Stimulated activated naive CD4-positive, alpha-beta T cell treated with Interleukin-2 at 50 U/mL for 16 hours (primary cell): ENCODE measurements at regions not wholly inside any gene's neighbourhood (a gene's known extent, or its start where the extent isn't known, plus 50 kb on each side); places are given as distances from the start of the nearest gene placed in this dataset.

ENCODE experiments used
- DNase-seq: peaks from one replicate; lab custom pipeline; 2025; lab: John Stamatoyannopoulos, UW

DNA sequence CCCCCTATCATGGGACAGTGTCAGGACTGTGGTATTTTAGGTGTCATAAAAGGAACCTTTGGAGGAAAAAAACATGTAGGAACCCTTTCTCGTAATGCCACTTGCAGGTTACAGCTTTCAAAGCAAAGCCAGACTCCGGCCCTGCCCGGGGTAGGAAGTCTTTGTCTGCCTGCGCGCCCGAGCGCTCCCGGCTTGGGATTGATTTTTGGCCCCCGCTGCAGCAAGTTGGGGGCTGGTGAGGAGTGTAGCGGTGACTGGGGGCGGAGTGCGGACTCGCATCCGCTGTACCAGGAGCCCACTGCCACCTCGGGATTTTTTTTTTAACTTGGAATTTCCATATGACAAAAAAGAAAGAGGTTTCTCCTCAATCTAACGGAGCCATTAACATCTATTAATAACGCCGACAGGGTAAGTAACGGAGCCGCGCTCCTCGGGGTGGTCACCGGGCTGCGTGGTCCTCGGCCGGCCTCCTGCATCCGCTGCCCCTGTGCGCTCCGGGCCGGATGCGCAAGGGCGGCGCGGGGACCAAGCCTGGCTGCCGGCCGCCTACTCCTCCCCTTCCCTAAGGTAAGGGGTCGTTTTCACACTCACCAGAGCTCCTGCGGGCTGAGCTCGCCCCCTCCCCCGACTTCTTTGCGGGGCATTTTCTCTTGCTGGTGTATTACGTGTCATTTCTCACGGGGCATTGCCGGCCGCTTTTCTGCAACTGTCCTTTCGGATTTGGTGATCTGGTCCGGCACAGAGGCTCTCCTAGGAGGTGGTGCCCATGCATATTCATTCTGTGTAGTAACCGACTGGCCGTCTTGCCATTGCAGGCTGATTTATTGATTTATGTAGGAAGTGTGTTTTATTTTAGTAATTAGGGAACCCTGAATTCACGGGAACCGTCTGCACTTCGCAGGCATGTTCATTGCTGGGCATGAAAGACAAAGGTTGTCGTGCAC lies 219.8 kb upstream of the TOPAZ1 start:
- DNase-seq = no peak

DNA sequence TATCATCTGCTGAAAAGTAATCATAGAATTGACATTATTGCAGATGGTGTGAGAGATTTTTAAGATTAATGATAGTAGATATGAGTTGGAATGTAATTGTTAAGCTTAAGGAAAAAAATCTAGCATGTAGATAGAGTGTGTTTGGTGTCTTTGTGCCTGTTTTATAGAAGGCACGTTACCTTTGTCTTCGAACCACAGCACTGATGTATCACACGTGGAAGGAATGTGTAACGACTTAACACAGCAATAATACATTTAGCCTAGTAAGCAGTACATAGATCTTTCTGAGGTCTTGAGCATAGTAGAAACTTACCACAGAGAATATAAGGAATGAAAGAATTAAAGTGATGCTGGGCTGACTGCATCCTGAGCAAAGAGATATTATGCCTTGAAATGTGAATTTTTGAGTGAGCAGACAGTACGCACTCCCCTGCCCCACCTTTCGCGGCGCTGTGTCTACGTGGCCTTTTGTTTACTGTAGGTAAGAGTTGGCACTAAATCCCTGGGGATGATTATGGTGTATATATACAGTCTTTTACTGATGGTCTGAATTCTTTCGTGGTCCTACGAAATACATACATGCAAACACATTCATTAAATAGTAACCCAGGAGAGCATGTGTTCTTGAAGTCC lies 217.6 kb upstream of the TOPAZ1 start:
- DNase-seq = no peak

GRCh38 chr3:44026220-44026865 lies 215.3 kb upstream of the TOPAZ1 start:
- DNase-seq = no peak

- DNase-seq = no peak
Measured at GRCh38 chr3:44029100-44029499, 212.6 kb upstream of the TOPAZ1 start.

GRCh38 chr3:44030285-44030684 lies 211.4 kb upstream of the TOPAZ1 start:
- no peak for DNase-seq

GRCh38 chr3:44030687-44031305 lies 210.9 kb upstream of the TOPAZ1 start:
- DNase-seq = no peak

DNA sequence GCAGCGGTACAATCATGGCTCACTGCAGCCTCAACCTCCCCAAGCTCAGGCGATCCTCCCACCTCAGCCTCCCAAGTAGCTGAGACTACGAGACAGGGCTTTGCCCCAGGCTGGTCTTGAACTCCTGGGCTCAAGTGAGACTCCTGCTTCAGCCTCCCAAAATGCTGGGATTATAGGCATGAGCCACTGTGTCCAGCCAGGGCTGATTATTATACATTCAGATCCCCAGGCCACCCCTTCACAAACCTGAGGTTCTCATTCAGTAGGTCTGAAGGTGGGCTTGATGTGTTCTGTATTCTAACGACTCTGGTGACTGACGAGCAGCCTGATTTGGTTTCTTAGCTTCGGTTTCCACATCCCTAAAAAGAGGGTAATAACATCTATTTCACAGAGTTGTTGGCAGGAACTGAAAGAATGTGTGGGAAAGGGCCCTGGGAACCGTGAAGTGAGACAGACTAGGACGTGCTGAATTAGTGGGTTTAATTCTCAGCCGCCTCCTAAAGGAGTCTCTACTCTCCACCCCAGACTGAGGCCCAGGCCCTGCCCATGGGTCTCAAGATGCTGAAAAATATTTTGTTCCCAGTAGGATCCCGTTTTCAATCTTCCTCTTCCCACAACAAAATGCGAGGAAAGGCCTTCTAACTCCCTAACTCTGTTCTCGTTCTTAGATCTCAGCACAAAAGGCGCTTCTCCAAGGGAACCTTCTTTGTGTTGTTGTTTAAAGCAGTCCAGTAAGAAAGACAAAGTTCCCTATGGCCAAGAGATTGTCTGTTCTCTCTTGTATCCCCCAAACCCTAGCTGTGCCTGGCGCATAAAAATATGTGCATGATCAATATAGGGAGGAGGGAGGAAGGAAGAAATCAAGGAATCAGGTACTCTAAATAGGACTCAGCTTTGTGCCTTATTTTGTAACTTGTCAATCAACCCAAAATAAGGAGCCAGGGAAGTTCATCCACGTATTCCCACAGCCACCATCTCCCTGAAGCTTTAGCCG lies 210.0 kb upstream of the TOPAZ1 start:
- no peak for DNase-seq

DNA sequence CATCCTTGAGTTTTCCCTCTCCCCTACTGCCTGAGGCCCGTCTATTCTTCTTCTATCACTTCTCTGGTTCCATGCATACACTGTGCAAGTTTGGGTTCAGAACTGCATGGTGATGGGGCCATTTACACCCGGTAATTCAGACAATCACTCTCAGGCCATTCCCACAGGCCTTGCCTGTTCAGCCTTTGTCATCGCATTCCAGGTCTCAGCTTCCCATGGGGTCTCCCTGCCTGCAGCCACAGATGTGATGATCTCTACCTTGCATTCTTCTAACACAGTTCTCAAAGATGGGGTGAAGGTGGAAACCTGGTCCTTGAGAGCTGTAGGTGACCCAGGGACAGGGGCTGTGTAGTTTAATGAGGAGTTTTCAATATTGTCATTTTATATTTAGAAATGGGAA lies 209.2 kb upstream of the TOPAZ1 start:
- DNase-seq = no peak

GRCh38 chr3:44033123-44033522 lies 208.6 kb upstream of the TOPAZ1 start:
- no peak for DNase-seq

GRCh38 chr3:44036850-44037249 lies 204.8 kb upstream of the TOPAZ1 start:
- DNase-seq = no peak

DNA sequence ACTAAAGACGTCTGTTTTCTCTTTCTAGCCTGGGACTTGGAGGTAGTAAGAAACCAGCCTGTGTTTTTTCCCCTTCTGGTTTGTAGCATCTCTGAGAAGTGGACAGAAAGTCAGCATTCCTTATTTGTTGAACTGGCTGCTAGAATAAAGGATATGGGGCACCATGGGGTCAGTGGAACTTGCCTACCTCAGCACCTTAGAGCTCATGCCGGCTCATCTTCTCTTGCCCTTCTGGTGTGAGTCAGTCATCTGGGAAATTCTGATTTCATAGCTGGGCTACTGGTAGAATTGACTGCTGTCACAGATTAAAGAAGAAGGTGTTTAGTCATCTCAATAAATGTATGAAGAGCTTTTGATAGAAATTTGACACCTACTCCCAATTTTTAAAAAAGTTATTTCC lies 202.7 kb upstream of the TOPAZ1 start:
- DNase-seq = no peak

DNA sequence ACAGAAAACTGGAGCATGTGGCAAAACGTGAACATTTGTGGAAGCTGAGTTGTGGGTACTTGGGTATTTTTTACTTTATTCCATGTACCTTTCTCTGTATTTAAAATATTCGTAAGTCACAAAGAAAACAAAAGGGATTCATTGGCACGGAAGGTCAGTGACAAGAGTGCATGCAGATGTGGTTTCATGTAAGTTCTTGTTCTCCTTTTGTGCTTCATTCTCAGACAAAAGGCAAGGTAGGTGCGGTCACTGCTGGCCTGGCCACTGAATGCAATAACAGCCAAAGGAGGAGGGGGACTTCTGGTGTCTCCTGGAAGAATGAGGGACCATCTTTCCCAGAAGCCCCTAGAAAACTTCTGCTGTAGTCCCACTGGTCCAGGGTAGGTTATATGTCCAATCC lies 200.0 kb upstream of the TOPAZ1 start:
- no peak for DNase-seq

DNA sequence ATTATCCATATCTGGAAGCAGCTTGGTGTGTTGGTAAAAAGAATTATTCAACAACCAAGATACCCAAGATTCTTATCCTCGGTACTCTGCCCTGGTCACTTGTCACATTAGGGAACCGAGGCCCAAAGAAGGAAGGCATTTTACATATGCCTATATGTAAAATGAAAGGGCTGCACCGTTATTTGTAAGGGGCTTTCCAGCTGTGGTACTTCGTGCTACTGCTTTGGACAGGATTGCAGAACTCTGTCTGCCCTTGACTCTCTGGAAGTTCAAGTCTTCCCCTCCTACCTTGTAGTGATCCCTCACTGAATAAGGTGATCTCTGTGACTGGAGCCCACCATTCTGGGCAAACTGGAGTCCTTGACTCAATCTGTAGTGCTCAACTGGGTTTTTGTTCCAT lies 198.9 kb upstream of the TOPAZ1 start:
- no peak for DNase-seq

DNA sequence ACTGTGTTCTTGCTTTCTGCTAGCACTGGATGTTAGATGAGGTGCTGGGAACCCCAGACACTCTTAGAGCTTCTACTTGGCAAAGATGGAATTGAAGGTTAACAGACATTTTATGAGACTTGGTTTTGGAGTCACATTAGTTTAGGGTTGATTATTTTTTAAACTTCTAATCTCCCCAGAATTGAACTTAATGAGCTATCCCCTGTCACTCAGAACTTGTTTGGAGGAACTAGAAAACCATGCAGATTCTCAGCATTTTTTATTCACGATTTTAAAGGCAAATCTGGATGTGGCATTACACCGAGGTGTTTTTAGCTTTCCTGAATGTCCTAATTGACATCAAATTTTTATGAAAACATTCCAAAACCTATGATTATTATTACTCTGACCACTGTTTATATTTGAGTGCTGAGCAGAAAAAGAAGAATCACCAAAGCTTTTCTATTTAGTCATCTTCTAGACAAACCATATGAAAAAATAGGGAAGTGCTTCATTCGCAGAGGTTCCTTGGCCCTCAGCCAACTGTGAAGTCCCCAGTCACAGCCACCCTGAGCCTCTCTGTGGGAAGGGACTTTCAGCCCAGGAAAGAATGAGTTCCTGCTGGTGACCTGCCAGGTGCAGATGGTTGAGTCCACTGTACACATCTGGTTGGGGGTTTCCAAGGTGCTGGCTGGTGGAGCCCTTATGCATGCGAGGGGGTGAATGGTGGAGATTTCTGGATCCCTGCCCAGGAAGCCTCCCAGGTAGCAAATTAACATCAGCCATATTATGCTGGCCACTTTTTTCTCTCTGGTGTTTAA lies 196.0 kb upstream of the TOPAZ1 start:
- no peak for DNase-seq

DNA sequence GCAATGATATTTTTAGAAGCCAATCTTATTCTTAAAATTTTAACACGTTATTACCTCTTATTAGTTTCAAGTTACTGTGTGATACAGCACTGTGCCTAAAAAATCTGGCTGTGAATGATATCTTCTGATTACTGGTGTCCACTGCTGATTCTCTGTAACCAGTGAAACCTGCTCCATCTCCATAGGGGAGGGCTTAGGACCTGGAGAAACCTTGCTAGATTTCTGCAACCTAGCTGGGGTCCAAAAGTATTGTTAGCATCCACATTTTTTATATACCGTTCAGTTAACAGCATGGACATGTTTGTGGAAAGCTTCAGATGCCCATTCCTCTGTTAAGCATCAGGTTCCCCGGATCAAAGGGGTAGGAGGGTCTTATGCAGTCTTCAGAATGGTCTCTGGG lies 193.9 kb upstream of the TOPAZ1 start:
- DNase-seq = no peak

DNA sequence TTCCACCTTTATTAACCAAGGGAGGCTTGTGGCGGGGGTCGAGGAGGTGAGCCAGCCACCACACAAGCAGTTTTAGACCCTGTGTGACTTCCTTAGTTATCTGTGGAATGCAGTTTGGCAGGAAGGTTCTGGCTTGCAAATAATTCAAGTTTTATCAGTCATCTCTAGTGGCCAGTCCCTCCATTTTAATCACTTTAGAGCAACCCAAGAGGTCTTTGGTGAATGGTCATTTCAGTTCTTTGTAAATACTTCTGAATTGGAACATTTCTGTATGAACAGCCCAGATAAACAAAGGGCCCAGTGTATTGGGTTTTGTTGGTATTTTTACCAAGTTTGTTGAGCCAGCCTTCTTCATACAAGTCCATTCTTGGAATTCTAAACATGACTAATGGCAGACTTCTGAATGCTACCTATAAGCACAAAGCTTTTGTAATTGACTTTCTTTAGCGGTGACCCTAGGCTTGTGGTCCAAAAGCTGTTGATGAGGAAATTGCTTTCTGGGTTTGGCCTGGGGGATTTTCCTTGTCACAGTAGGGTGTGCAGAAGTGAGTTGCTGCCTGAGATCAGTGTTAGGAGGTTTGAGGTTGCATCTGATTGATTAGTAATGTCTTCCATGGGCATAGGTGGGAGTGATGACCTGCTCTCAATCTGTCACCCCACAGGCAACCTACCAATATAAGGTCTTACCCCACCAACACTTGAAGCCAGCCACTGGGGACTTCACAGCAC lies 193.3 kb upstream of the TOPAZ1 start:
- no peak for DNase-seq

DNA sequence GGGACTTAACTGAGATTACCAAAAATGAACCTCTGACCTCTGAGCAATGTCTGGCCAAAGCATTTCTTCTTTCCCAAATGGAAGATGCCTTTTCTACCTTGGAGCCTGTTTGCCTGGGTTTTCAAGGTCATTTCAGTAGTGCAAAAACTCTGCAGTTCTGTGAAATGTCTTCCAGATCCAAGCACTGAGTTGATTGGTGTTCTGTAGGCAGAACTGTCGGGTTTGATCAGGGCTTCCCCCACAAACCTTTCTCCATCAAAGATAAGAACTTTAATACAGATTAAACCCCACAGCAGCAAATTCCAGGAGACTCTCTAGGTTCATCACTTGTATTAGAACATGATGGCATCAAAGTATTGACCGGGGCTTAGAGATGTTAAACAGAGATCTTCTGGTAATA lies 192.7 kb upstream of the TOPAZ1 start:
- no peak for DNase-seq

DNA sequence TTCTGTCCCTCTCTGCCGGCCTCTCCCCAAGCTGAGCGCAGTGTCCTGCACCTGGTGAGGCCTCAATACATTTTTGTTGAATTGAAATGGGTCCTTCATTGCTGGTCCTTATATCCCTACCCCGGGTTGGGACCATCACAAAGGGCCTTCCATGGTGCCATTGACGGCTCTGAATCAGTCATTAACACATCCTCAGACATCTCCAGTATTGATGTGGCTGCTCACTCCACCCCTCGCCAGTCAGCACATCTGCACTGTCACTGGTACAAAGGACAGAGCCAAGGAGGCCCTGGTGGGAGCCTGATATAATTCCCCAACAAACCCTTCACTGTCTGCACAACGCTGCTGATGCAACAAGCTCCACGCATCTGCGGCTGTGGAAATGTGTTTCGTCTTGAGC lies 191.6 kb upstream of the TOPAZ1 start:
- no peak for DNase-seq

GRCh38 chr3:44050867-44051266 lies 190.8 kb upstream of the TOPAZ1 start:
- DNase-seq = no peak

- DNase-seq = no peak
Measured at GRCh38 chr3:44055951-44056350, 185.7 kb upstream of the TOPAZ1 start.
